ENCODE measurements at regions not wholly inside any gene's neighbourhood (a gene's known extent, or its start where the extent isn't known, plus 50 kb on each side); places are given as distances from the start of the nearest gene placed in this dataset.

DNA sequence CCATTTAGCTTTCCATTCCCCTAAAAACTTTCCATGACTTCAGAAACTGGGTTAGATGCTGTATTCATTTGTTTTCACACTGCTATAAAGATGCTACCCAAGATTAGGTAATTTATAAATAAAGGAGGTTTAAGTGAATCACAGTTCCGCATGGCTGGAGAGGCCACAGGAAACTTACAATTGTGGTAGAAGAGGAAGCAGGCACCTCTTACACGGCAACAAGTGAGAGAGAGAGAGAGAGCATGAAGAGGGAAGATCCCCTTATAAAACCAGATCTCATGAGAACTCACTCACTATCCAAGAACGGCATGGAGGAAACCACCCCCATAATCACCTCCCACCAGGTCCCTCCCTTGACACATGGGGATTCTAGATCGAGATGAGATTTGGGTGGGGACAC, 336.8 kb downstream of the TFEC start:
- no peak for TF ChIP-seq CTCF (IDR thresholded peaks at IDR 0.05)
- Histone ChIP-seq H3K36me3 (no peaks in the 10 kb centered on the region), H3K9me3 (no peaks in the 10 kb centered on the region), H3K4me1 (no peaks in the 10 kb centered on the region), H3K4me3 (no peak overlapping the region), H3K9ac (ENCODE audit: low read depth in 2 of 2, low read length in 2 of 2) (no peak overlapping the region), H3K27ac (no peak overlapping the region), H3K27me3 (no peaks in the 10 kb centered on the region)
- intact Hi-C loops (cut with DNase I), result no loop called here
- DNase-seq, result no peak

- no peak for DNase-seq
- H3K36me3 ChIP-seq, result no peaks in the 10 kb centered on the region
- no peak overlapping the region for H3K9ac ChIP-seq (ENCODE audit: low read depth in 2 of 2, low read length in 2 of 2)
- TF ChIP-seq CTCF (IDR thresholded peaks at IDR 0.05), result no peak
- H3K27me3 ChIP-seq, result no peaks in the 10 kb centered on the region
- intact Hi-C loops (cut with DNase I), result no loop called here
- H3K27ac ChIP-seq, result no peak overlapping the region
- H3K4me3 ChIP-seq, result no peak overlapping the region
- no peaks in the 10 kb centered on the region for H3K9me3 ChIP-seq
- H3K4me1 ChIP-seq, result no peaks in the 10 kb centered on the region
Measured at GRCh38 chr7:115689941-115690340, 340.6 kb downstream of the TFEC start.

GRCh38 chr7:115683093-115683492, 347.5 kb downstream of the TFEC start:
- Histone ChIP-seq H3K4me3 (no peak overlapping the region), H3K36me3 (no peaks in the 10 kb centered on the region), H3K27ac (peak overlapping the region; percentile 52), H3K9me3 (no peaks in the 10 kb centered on the region), H3K9ac (ENCODE audit: low read depth in 2 of 2, low read length in 2 of 2) (no peak overlapping the region), H3K4me1 (no peaks in the 10 kb centered on the region), H3K27me3 (no peaks in the 10 kb centered on the region)
- peak; percentile 43 for DNase-seq
- intact Hi-C loops (cut with DNase I), result no loop called here
- no peak for TF ChIP-seq CTCF (IDR thresholded peaks at IDR 0.05)

DNA sequence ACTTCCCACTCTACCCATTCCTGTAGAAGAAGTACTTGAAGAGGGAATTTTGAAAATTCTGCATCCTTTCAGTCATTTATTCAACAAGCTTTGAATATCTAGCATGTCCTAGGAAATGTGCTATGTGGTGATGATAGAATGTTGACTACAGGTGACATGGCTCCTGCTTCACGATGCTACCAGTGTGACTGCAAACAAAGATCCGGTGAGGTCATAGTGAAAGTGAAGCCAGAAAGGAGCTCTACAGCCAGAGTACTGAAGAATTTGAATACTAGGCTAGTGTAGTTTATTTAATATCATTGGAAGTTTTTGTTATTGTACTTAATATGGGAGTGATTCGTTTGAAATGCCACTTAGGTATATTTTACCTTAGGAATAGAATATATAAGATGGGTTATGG, 348.1 kb downstream of the TFEC start:
- no peak for TF ChIP-seq CTCF (IDR thresholded peaks at IDR 0.05)
- no peaks in the 10 kb centered on the region for H3K27me3 ChIP-seq
- no peaks in the 10 kb centered on the region for H3K9me3 ChIP-seq
- no peaks in the 10 kb centered on the region for H3K4me1 ChIP-seq
- no peak overlapping the region for H3K27ac ChIP-seq
- DNase-seq, result no peak
- intact Hi-C loops (cut with DNase I), result no loop called here
- no peak overlapping the region for H3K4me3 ChIP-seq
- no peak overlapping the region for H3K9ac ChIP-seq (ENCODE audit: low read depth in 2 of 2, low read length in 2 of 2)
- H3K36me3 ChIP-seq, result no peaks in the 10 kb centered on the region

- DNase-seq, result no peak
- intact Hi-C loops (cut with DNase I), result no loop called here
- Histone ChIP-seq H3K9ac (ENCODE audit: low read depth in 2 of 2, low read length in 2 of 2) (no peak overlapping the region), H3K27ac (no peak overlapping the region), H3K36me3 (no peaks in the 10 kb centered on the region), H3K27me3 (no peaks in the 10 kb centered on the region), H3K9me3 (no peaks in the 10 kb centered on the region), H3K4me1 (no peaks in the 10 kb centered on the region), H3K4me3 (no peak overlapping the region)
- no peak for TF ChIP-seq CTCF (IDR thresholded peaks at IDR 0.05)
Measured at GRCh38 chr7:115680921-115681320, 349.6 kb downstream of the TFEC start.

- no peaks in the 10 kb centered on the region for H3K36me3 ChIP-seq
- no peaks in the 10 kb centered on the region for H3K9me3 ChIP-seq
- no peaks in the 10 kb centered on the region for H3K27me3 ChIP-seq
- H3K27ac ChIP-seq, result no peak overlapping the region
- no peak overlapping the region for H3K9ac ChIP-seq (ENCODE audit: low read depth in 2 of 2, low read length in 2 of 2)
- peak; percentile 38 for TF ChIP-seq CTCF (IDR thresholded peaks at IDR 0.05)
- DNase-seq, result peak; percentile 56
- intact Hi-C loops (cut with DNase I), result no loop called here
- H3K4me1 ChIP-seq, result no peaks in the 10 kb centered on the region
- H3K4me3 ChIP-seq, result no peak overlapping the region
Measured at GRCh38 chr7:115679976-115680375, 350.6 kb downstream of the TFEC start.

Data from colonic mucosa (tissue), 4 donors.